Endodermal cell (in vitro differentiated cells): ENCODE measurements at regions not wholly inside any gene's neighbourhood (a gene's known extent, or its start where the extent isn't known, plus 50 kb on each side); places are given as distances from the start of the nearest gene placed in this dataset.

ENCODE experiments used
- DNase-seq: peaks from one replicate; pipeline ENCODE4 v3.0.0-alpha.2; 2017
- H3K27ac ChIP-seq: 2 replicates; pipeline ENCODE4 v1.5.1; 2013; ENCODE audit warnings: mild to moderate bottlenecking, low read depth, low read length, moderate library complexity
- H3K27me3 ChIP-seq: 2 replicates; pipeline ENCODE4 v1.6.1; 2013; ENCODE audit warnings: mild to moderate bottlenecking, low read length, moderate library complexity; ENCODE audit not compliant: insufficient read depth, control insufficient read depth, poor library complexity, severe bottlenecking
- H3K36me3 ChIP-seq: 2 replicates; pipeline ENCODE4 v1.7.0; 2013; ENCODE audit warnings: mild to moderate bottlenecking, low read length, moderate library complexity; ENCODE audit not compliant: control insufficient read depth, insufficient read depth
- H3K4me1 ChIP-seq: one replicate; pipeline ENCODE4 v1.7.0; 2013; ENCODE audit warnings: low read length; ENCODE audit not compliant: control insufficient read depth, insufficient read depth
- H3K4me3 ChIP-seq: 2 replicates; pipeline ENCODE4 v1.5.1; 2013; ENCODE audit warnings: mild to moderate bottlenecking, low read length, moderate library complexity
- H3K9ac ChIP-seq: 2 replicates; pipeline ENCODE4 v1.6.1; 2013; ENCODE audit warnings: mild to moderate bottlenecking, low read length, moderate library complexity; ENCODE audit not compliant: poor library complexity, severe bottlenecking; ENCODE audit errors: extremely low read depth
- H3K9me3 ChIP-seq: 2 replicates; pipeline ENCODE4 v1.6.1; 2013; ENCODE audit warnings: mild to moderate bottlenecking, low read length, moderate library complexity; ENCODE audit not compliant: control insufficient read depth
- H3K27ac Mint-ChIP-seq: 2 replicates; pipeline ENCODE4 v1.8.0; 2020; ENCODE audit warnings: mixed read lengths
- H3K27me3 Mint-ChIP-seq: 2 replicates; pipeline ENCODE4 v1.8.0; 2021; ENCODE audit warnings: mild to moderate bottlenecking, mixed read lengths; ENCODE audit not compliant: insufficient read depth
- H3K36me3 Mint-ChIP-seq: 2 replicates; pipeline ENCODE4 v1.8.0; 2020; ENCODE audit warnings: low read depth, mixed read lengths
- H3K4me1 Mint-ChIP-seq: 2 replicates; pipeline ENCODE4 v1.8.0; 2020; ENCODE audit warnings: mixed read lengths
- H3K4me3 Mint-ChIP-seq: 2 replicates; pipeline ENCODE4 v1.8.0; 2020; ENCODE audit warnings: mild to moderate bottlenecking, moderate library complexity, mixed read lengths
- H3K9me3 Mint-ChIP-seq: 2 replicates; pipeline ENCODE4 v1.8.0; 2020; ENCODE audit warnings: mild to moderate bottlenecking, mixed read lengths
- WGBS, 2 experiments: methylation state at CpG; one replicate each; pipeline versions ENCODE4 v1.1.5 to v1.1.7; 2013; ENCODE audit warnings: missing lambda C conversion rate in 2 of 2, mixed read lengths in 1 of 2; ENCODE audit not compliant: insufficient coverage in 1 of 2, insufficient read length in 1 of 2; 5-methylcytosine and 5-hydroxymethylcytosine counted together
- TF ChIP-seq, protein P1 (sequence below): fragments of 200-600 bp; sonication (generic); conservative IDR thresholded peaks from 2 replicates; pipeline ENCODE4 v1.5.0; 2021; ENCODE audit warnings: antibody characterized with exemption, mild to moderate bottlenecking

DNA sequence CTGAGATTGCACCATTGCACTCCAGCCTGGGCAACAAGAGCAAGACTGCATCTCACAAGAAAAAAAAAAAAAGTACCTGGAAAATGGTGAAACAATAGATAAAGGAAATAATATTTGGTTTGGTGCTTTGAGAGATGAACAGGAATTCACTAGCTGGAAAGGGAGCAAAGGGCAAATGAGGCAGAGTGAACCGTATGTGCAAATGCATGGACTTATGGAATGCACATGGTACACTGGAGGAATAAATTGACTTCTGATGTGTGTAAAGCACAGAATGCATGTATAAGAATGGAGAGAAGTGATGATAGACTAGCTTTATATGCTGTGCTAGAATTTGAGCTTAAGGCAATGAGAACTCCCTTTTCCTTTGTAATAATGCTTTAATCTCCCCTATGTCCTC is 413.3 kb downstream of the SPRY1 start:
- Histone ChIP-seq H3K4me3 (no peak overlapping the region), H3K27ac (no peak overlapping the region), H3K9ac (no peak overlapping the region), H3K9me3 (no peaks in the 10 kb centered on the region), H3K27me3 (no peaks in the 10 kb centered on the region), H3K4me1 (no peaks in the 10 kb centered on the region), H3K36me3 (no peaks in the 10 kb centered on the region)
- no peaks in the 10 kb centered on the region for H3K4me1 Mint-ChIP-seq
- DNase-seq: no peak
- TF ChIP-seq, protein P1, sequence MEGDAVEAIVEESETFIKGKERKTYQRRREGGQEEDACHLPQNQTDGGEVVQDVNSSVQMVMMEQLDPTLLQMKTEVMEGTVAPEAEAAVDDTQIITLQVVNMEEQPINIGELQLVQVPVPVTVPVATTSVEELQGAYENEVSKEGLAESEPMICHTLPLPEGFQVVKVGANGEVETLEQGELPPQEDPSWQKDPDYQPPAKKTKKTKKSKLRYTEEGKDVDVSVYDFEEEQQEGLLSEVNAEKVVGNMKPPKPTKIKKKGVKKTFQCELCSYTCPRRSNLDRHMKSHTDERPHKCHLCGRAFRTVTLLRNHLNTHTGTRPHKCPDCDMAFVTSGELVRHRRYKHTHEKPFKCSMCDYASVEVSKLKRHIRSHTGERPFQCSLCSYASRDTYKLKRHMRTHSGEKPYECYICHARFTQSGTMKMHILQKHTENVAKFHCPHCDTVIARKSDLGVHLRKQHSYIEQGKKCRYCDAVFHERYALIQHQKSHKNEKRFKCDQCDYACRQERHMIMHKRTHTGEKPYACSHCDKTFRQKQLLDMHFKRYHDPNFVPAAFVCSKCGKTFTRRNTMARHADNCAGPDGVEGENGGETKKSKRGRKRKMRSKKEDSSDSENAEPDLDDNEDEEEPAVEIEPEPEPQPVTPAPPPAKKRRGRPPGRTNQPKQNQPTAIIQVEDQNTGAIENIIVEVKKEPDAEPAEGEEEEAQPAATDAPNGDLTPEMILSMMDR: no peak
- WGBS, 2 experiments: 97 to 100% methylated on average over 1 of the region's 1 CpG
- H3K9me3 Mint-ChIP-seq: no peaks in the 10 kb centered on the region
- no peak overlapping the region for H3K27ac Mint-ChIP-seq
- no peak overlapping the region for H3K4me3 Mint-ChIP-seq
- H3K36me3 Mint-ChIP-seq: no peaks in the 10 kb centered on the region
- no peaks in the 10 kb centered on the region for H3K27me3 Mint-ChIP-seq

DNA sequence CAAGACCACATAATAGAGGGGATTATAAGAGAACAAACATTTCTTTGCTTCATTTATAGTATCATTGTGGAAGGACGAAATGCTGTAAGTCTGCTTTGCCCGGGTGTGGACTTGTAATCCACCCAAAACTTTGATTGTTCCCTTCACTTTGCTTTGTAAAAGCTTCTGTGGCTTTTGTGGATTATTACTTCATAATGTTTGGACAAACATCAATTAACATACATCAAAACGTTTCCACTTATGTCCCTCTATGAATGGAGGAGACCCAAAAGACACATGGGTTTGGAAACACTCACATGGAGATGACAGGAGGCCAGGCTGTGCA is 415.4 kb downstream of the SPRY1 start:
- Histone ChIP-seq H3K27me3 (no peaks in the 10 kb centered on the region), H3K4me3 (no peak overlapping the region), H3K4me1 (no peaks in the 10 kb centered on the region), H3K9ac (no peak overlapping the region), H3K9me3 (no peaks in the 10 kb centered on the region), H3K36me3 (no peaks in the 10 kb centered on the region), H3K27ac (no peak overlapping the region)
- H3K4me3 Mint-ChIP-seq: no peak overlapping the region
- TF ChIP-seq, protein P1: no peak
- 95% methylated on average over 3 of the region's 3 CpGs; no CpG with 5 or more reads in 1 of the 2 experiments for WGBS, 2 experiments
- no peaks in the 10 kb centered on the region for H3K9me3 Mint-ChIP-seq
- H3K4me1 Mint-ChIP-seq: peaks cover 10% of the 10 kb centered on the region
- no peak for DNase-seq
- H3K27me3 Mint-ChIP-seq: no peaks in the 10 kb centered on the region
- no peaks in the 10 kb centered on the region for H3K36me3 Mint-ChIP-seq
- H3K27ac Mint-ChIP-seq: no peak overlapping the region

DNA sequence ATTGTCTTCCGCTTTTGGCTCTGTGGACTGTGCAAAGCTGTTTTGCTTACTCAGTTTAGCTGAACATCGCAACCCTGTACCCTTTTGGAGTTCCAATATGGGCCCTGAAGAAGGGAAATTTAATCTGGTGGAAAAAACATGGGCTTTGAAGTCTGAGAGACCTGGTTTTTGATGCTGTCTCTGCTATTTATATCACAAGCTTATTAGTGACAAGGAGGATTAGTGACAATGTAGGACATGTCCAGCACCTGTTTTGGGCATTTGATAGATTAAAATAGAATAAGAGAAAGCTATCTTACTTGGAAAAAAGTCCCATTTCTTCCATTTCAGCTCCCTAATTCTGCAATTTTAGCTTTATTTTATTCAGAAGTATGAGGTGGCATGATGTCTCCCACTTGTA is 417.3 kb downstream of the SPRY1 start:
- Histone ChIP-seq H3K27ac (no peak overlapping the region), H3K4me1 (no peaks in the 10 kb centered on the region), H3K27me3 (no peaks in the 10 kb centered on the region), H3K9me3 (no peaks in the 10 kb centered on the region), H3K4me3 (no peak overlapping the region), H3K9ac (no peak overlapping the region), H3K36me3 (no peaks in the 10 kb centered on the region)
- Mint-ChIP-seq H3K36me3 (no peaks in the 10 kb centered on the region), H3K27ac (no peak overlapping the region), H3K27me3 (no peaks in the 10 kb centered on the region), H3K9me3 (no peaks in the 10 kb centered on the region), H3K4me1 (peaks cover 11% of the 10 kb centered on the region), H3K4me3 (no peak overlapping the region)
- WGBS, 2 experiments: 93 to 100% methylated on average over 2 of the region's 2 CpGs
- no peak for DNase-seq
- TF ChIP-seq, protein P1: no peak
